ENCODE measurements at regions not wholly inside any gene's neighbourhood (a gene's known extent, or its start where the extent isn't known, plus 50 kb on each side); places are given as distances from the start of the nearest gene placed in this dataset.
"Not testable (repeated sequence)": the region's sequence is repeated elsewhere in the genome, so short reads cannot be mapped to it uniquely, and the experiment has no call there.

- no peak for DNase-seq
Observed at GRCh38 chr3:144865948-144866347, 894.3 kb downstream of the DIPK2A start.

GRCh38 chr3:144866476-144866875 is 894.9 kb downstream of the DIPK2A start:
- no peak for DNase-seq

GRCh38 chr3:144868506-144868905 is 896.9 kb downstream of the DIPK2A start:
- DNase-seq, result no peak

- DNase-seq, result no peak
Observed at GRCh38 chr3:144873066-144873465, 901.4 kb downstream of the DIPK2A start.

- no peak for DNase-seq
Observed at GRCh38 chr3:144875211-144875610, 903.6 kb downstream of the DIPK2A start.

- DNase-seq, result no peak
Observed at GRCh38 chr3:144877356-144877755, 905.7 kb downstream of the DIPK2A start.

- DNase-seq, result no peak
Observed at GRCh38 chr3:144879701-144880100, 908.1 kb downstream of the DIPK2A start.

- DNase-seq, result no peak
Observed at GRCh38 chr3:144893980-144894379, 922.4 kb downstream of the DIPK2A start.

- DNase-seq, result no peak
Observed at GRCh38 chr3:144894576-144894975, 923.0 kb downstream of the DIPK2A start.

- DNase-seq, result no peak
Observed at GRCh38 chr3:144900366-144900765, 928.7 kb downstream of the DIPK2A start.

GRCh38 chr3:144907581-144907980 is 936.0 kb downstream of the DIPK2A start:
- DNase-seq, result not testable (repeated sequence)

- DNase-seq, result no peak
Observed at GRCh38 chr3:144912968-144913367, 941.3 kb downstream of the DIPK2A start.

GRCh38 chr3:144915202-144915601 is 943.6 kb downstream of the DIPK2A start:
- no peak for DNase-seq

- DNase-seq, result no peak
Observed at GRCh38 chr3:144921710-144922109, 950.1 kb downstream of the DIPK2A start.

- DNase-seq, result no peak
Observed at GRCh38 chr3:144923046-144923775, 951.6 kb downstream of the DIPK2A start.

- DNase-seq, result no peak
Observed at GRCh38 chr3:144930431-144930830, 958.8 kb downstream of the DIPK2A start.

- no peak for DNase-seq
Observed at GRCh38 chr3:144931590-144931989, 960.0 kb downstream of the DIPK2A start.

- no peak for DNase-seq
Observed at GRCh38 chr3:144942093-144942837, 970.6 kb downstream of the DIPK2A start.

- no peak for DNase-seq
Observed at GRCh38 chr3:144942838-144943197, 971.2 kb downstream of the DIPK2A start.

- no peak for DNase-seq
Observed at GRCh38 chr3:144947895-144948294, 976.3 kb downstream of the DIPK2A start.

- DNase-seq, result no peak
Observed at GRCh38 chr3:144948711-144949110, 977.1 kb downstream of the DIPK2A start.

GRCh38 chr3:144953959-144954358 is 982.3 kb downstream of the DIPK2A start:
- DNase-seq, result no peak

GRCh38 chr3:144957398-144958101 is 985.9 kb downstream of the DIPK2A start:
- no peak for DNase-seq

GRCh38 chr3:144963810-144964209 is 992.2 kb downstream of the DIPK2A start:
- no peak for DNase-seq

Measured in NK-92 treated with Interleukin-12 subunit alpha and Interleukin-12 subunit beta, amount 100 ng/mL, for 24 hours (cell line).